ENCODE measurements at regions not wholly inside any gene's neighbourhood (a gene's known extent, or its start where the extent isn't known, plus 50 kb on each side); places are given as distances from the start of the nearest gene placed in this dataset.
"Not testable (repeated sequence)": the region's sequence is repeated elsewhere in the genome, so short reads cannot be mapped to it uniquely, and the experiment has no call there.

DNA sequence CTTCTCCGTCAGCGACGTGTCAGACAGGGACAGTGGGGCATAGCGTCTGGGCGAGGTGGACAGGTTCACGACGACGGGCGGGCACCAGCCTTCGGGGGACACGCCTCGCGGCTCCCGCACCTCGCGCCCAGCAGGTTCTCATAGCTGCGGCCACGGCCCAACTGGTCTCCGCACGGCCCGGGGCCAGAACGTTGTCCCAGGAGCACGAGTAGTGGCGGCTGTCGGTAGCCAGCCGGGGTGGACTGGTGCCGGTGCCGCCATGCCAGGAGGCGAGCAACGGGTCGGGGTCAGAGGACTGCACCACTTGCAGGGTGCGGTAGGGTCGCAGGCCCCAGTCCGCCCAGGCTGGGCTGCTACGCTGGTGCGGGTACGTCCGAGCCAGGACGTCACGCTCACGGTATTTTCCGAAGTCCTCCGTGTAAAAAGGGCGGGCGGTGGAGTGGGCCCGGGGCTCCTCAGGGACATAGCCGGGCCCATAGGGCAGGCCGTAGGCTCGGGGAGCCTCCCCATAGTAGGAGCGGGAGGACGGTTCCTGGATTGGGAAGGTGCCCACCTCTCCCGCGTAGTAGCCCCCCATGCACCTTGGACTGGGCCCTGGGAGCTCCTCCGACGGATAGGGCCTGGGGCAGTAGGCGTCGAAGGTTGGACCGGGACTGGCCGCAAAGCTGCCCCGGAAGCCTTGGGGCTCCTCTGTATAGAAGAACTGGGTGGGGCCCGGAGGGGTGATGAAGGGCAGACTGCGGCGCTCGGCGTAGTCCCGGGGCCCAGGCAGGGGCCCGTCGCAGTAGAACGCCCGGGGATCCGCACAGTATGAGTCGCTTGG, 301.2 kb downstream of the CCDC74A start:
- H3K4me3 ChIP-seq (ENCODE audit: low read length); H3K27ac ChIP-seq (ENCODE audit: low read length); H3K27me3 ChIP-seq (ENCODE audit: insufficient read depth, low read length); H3K4me1 ChIP-seq (ENCODE audit: insufficient read depth, low read length); H3K9me3 ChIP-seq (ENCODE audit: insufficient read depth, low read depth, low read length); H3K36me3 ChIP-seq (ENCODE audit: insufficient read depth, low read depth, low read length); H3K9ac ChIP-seq (ENCODE audit: low read depth, low read length): not testable (repeated sequence)

- H3K27ac ChIP-seq (ENCODE audit: low read length); H3K9ac ChIP-seq (ENCODE audit: low read depth, low read length); H3K36me3 ChIP-seq (ENCODE audit: insufficient read depth, low read depth, low read length); H3K27me3 ChIP-seq (ENCODE audit: insufficient read depth, low read length); H3K9me3 ChIP-seq (ENCODE audit: insufficient read depth, low read depth, low read length); H3K4me3 ChIP-seq (ENCODE audit: low read length); H3K4me1 ChIP-seq (ENCODE audit: insufficient read depth, low read length): not testable (repeated sequence)
Observed at GRCh38 chr2:131829456-131830241, 302.0 kb downstream of the CCDC74A start.

GRCh38 chr2:131830242-131830945, 302.7 kb downstream of the CCDC74A start:
- not testable (repeated sequence) for H3K27ac ChIP-seq (ENCODE audit: low read length); H3K36me3 ChIP-seq (ENCODE audit: insufficient read depth, low read depth, low read length); H3K9me3 ChIP-seq (ENCODE audit: insufficient read depth, low read depth, low read length); H3K9ac ChIP-seq (ENCODE audit: low read depth, low read length); H3K4me3 ChIP-seq (ENCODE audit: low read length); H3K4me1 ChIP-seq (ENCODE audit: insufficient read depth, low read length); H3K27me3 ChIP-seq (ENCODE audit: insufficient read depth, low read length)

- not testable (repeated sequence) for H3K27ac ChIP-seq (ENCODE audit: low read length); H3K9me3 ChIP-seq (ENCODE audit: insufficient read depth, low read depth, low read length); H3K4me3 ChIP-seq (ENCODE audit: low read length); H3K36me3 ChIP-seq (ENCODE audit: insufficient read depth, low read depth, low read length); H3K9ac ChIP-seq (ENCODE audit: low read depth, low read length); H3K27me3 ChIP-seq (ENCODE audit: insufficient read depth, low read length); H3K4me1 ChIP-seq (ENCODE audit: insufficient read depth, low read length)
Observed at GRCh38 chr2:131830946-131831310, 303.2 kb downstream of the CCDC74A start.

DNA sequence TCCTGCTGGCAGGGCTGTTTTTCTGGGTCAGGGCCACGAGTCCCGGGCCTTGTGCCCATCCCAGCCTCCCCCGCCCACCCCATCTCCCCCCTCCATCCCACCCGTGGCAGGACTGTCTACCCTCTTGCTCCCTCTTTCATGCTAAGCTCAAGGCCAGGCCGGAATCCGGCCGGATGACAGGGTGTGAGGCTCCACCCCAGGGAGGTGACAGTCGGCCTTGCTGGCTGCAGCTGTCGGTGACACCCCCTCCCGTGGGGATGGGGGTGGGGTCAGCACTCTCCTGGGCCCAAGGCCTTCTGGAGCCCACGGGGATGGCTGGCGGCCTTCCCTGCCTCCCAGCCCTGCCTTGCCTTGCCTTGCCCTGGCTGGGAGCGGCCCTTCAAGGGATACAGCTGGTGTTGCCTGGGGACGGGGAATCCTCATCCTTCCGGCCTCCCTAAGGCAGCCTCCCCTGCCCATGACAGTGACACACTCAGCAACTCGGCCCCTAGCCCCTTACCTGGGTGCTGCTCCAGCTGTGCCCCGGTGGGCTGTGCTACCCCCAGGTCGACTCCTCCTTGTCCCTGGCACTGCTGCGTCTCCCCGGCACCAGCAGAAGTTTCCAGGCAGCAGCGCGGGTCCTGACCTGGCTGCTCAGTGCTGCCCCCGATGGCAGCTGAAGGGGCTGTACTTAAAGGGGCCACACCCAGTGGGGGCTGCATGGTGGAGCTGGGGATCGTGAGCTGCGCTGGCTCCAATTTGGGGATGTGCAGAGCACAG, 303.9 kb downstream of the CCDC74A start:
- H3K27me3 ChIP-seq (ENCODE audit: insufficient read depth, low read length); H3K9ac ChIP-seq (ENCODE audit: low read depth, low read length); H3K9me3 ChIP-seq (ENCODE audit: insufficient read depth, low read depth, low read length); H3K27ac ChIP-seq (ENCODE audit: low read length); H3K36me3 ChIP-seq (ENCODE audit: insufficient read depth, low read depth, low read length); H3K4me3 ChIP-seq (ENCODE audit: low read length); H3K4me1 ChIP-seq (ENCODE audit: insufficient read depth, low read length): not testable (repeated sequence)

DNA sequence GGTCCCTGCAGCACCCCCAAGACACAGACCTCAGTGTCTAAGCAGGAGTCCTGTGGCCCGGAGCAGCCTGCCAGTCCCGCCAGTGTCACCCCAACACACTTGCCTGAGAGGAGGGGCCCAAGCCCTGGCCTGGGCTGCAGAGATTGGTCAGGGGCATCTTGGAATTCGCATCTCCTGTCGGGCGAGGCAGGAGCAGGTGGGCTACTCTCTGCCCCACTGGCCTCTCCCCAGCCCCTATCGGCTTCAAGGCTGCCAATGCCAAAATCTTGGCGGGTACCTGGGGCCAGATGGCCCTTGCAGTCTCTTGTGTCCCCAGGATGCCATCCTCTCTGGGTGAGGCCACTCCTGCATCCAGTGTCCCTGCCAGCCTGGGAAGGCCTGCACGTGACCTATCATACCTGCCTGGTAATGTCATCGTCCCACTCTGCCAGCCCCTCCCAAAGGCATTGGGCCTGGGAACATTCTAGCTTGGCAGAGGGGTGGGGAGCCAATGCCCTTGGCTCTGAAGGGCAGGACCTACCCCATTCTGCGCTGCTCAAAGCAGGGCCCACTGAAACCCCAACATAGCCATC, 304.6 kb downstream of the CCDC74A start:
- H3K4me3 ChIP-seq (ENCODE audit: low read length); H3K9me3 ChIP-seq (ENCODE audit: insufficient read depth, low read depth, low read length); H3K36me3 ChIP-seq (ENCODE audit: insufficient read depth, low read depth, low read length): not testable (repeated sequence)

GRCh38 chr2:131832917-131833316, 305.2 kb downstream of the CCDC74A start:
- H3K27ac ChIP-seq (ENCODE audit: low read length); H3K4me1 ChIP-seq (ENCODE audit: insufficient read depth, low read length); H3K36me3 ChIP-seq (ENCODE audit: insufficient read depth, low read depth, low read length); H3K9me3 ChIP-seq (ENCODE audit: insufficient read depth, low read depth, low read length); H3K9ac ChIP-seq (ENCODE audit: low read depth, low read length); H3K27me3 ChIP-seq (ENCODE audit: insufficient read depth, low read length); H3K4me3 ChIP-seq (ENCODE audit: low read length): not testable (repeated sequence)

More for the DNA sequence above, 304.6 kb downstream of the CCDC74A start:
- H3K4me1 ChIP-seq (ENCODE audit: insufficient read depth, low read length); H3K27ac ChIP-seq (ENCODE audit: low read length); H3K9ac ChIP-seq (ENCODE audit: low read depth, low read length); H3K27me3 ChIP-seq (ENCODE audit: insufficient read depth, low read length): not testable (repeated sequence)

- not testable (repeated sequence) for H3K9ac ChIP-seq (ENCODE audit: low read depth, low read length); H3K4me1 ChIP-seq (ENCODE audit: insufficient read depth, low read length); H3K4me3 ChIP-seq (ENCODE audit: low read length); H3K9me3 ChIP-seq (ENCODE audit: insufficient read depth, low read depth, low read length); H3K27me3 ChIP-seq (ENCODE audit: insufficient read depth, low read length); H3K27ac ChIP-seq (ENCODE audit: low read length); H3K36me3 ChIP-seq (ENCODE audit: insufficient read depth, low read depth, low read length)
Observed at GRCh38 chr2:131833367-131834202, 305.9 kb downstream of the CCDC74A start.

DNA sequence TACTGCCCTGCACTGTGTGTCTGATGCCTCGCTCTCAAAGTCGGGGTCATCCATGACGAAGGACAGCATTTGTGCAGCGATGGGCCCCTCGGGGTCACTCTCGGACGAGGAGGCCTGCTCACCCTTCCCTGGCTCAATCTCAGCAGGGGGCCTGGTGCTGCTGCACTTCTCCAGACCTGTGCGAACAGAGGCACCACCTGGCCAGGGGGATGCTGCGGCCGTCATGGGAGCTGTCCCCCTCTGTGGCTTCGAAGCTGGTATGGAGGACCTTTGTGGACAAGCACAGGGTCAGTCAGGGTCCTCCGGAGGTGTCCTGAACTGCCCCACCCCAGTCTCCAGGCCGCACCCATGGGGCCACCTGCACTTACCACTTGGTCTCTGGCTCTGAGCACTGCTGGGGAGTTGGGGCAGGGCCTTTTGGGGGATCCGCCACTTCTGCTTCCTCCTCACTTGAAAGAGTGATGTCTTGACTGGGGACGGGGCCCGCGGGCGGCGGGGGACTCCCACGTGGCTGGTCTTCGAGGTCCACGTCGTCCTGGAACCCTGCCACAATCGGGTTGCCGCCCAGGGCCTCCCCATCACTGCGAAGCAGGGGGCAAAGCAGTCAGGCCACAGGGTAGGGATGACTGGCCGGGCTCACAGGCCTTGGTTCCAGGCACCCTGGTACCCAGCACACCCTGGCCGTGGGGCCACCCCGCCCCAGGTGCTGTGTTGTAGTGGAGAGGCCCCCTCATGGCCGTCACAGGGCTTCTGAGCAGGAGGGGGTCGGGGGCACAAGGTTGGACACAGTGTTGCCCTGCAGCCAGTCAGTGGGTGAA, 306.7 kb downstream of the CCDC74A start:
- not testable (repeated sequence) for H3K9me3 ChIP-seq (ENCODE audit: insufficient read depth, low read depth, low read length); H3K27me3 ChIP-seq (ENCODE audit: insufficient read depth, low read length); H3K4me1 ChIP-seq (ENCODE audit: insufficient read depth, low read length); H3K27ac ChIP-seq (ENCODE audit: low read length); H3K36me3 ChIP-seq (ENCODE audit: insufficient read depth, low read depth, low read length); H3K4me3 ChIP-seq (ENCODE audit: low read length); H3K9ac ChIP-seq (ENCODE audit: low read depth, low read length)

GRCh38 chr2:131835022-131835421, 307.3 kb downstream of the CCDC74A start:
- not testable (repeated sequence) for H3K27me3 ChIP-seq (ENCODE audit: insufficient read depth, low read length); H3K36me3 ChIP-seq (ENCODE audit: insufficient read depth, low read depth, low read length); H3K27ac ChIP-seq (ENCODE audit: low read length); H3K9me3 ChIP-seq (ENCODE audit: insufficient read depth, low read depth, low read length); H3K9ac ChIP-seq (ENCODE audit: low read depth, low read length); H3K4me1 ChIP-seq (ENCODE audit: insufficient read depth, low read length); H3K4me3 ChIP-seq (ENCODE audit: low read length)
